ENCODE measurements at regions not wholly inside any gene's neighbourhood (a gene's known extent, or its start where the extent isn't known, plus 50 kb on each side); places are given as distances from the start of the nearest gene placed in this dataset.
A peak's percentile ranks its signal among the peaks of the same experiment; 100 is the strongest.

GRCh38 chr9:86830356-86830755 is 117.0 kb downstream of the GAS1 start:
- no peak for DNase-seq (ENCODE audit: low spot score)

GRCh38 chr9:86829496-86830046 is 117.7 kb downstream of the GAS1 start:
- no peak for DNase-seq (ENCODE audit: low spot score)

GRCh38 chr9:86828631-86829030 is 118.7 kb downstream of the GAS1 start:
- no peak for DNase-seq (ENCODE audit: low spot score)

GRCh38 chr9:86827893-86828292 is 119.4 kb downstream of the GAS1 start:
- DNase-seq (ENCODE audit: low spot score) = peak; percentile 29

GRCh38 chr9:86825299-86825698 is 122.0 kb downstream of the GAS1 start:
- no peak for DNase-seq (ENCODE audit: low spot score)

- no peak for DNase-seq (ENCODE audit: low spot score)
Measured at GRCh38 chr9:86822006-86822801, 125.1 kb downstream of the GAS1 start.

- no peak for DNase-seq (ENCODE audit: low spot score)
Measured at GRCh38 chr9:86821006-86821845, 126.1 kb downstream of the GAS1 start.

- peak; percentile 20 for DNase-seq (ENCODE audit: low spot score)
Measured at GRCh38 chr9:86819552-86819951, 127.8 kb downstream of the GAS1 start.

- DNase-seq (ENCODE audit: low spot score) = no peak
Measured at GRCh38 chr9:86818636-86819035, 128.7 kb downstream of the GAS1 start.

- DNase-seq (ENCODE audit: low spot score) = no peak
Measured at GRCh38 chr9:86816868-86817267, 130.4 kb downstream of the GAS1 start.

GRCh38 chr9:86816366-86816765 is 130.9 kb downstream of the GAS1 start:
- no peak for DNase-seq (ENCODE audit: low spot score)

GRCh38 chr9:86812616-86813015 is 134.7 kb downstream of the GAS1 start:
- no peak for DNase-seq (ENCODE audit: low spot score)

- DNase-seq (ENCODE audit: low spot score) = no peak
Measured at GRCh38 chr9:86809759-86810367, 137.4 kb downstream of the GAS1 start.

- DNase-seq (ENCODE audit: low spot score) = no peak
Measured at GRCh38 chr9:86809151-86809550, 138.2 kb downstream of the GAS1 start.

- peak; percentile 89 for DNase-seq (ENCODE audit: low spot score)
Measured at GRCh38 chr9:86807367-86807976, 139.8 kb downstream of the GAS1 start.

- no peak for DNase-seq (ENCODE audit: low spot score)
Measured at GRCh38 chr9:86804011-86804410, 143.3 kb downstream of the GAS1 start.

- no peak for DNase-seq (ENCODE audit: low spot score)
Measured at GRCh38 chr9:86802900-86803673, 144.2 kb downstream of the GAS1 start.

- peak; percentile 17 for DNase-seq (ENCODE audit: low spot score)
Measured at GRCh38 chr9:86801246-86801645, 146.1 kb downstream of the GAS1 start.

- DNase-seq (ENCODE audit: low spot score) = no peak
Measured at GRCh38 chr9:86800681-86801080, 146.6 kb downstream of the GAS1 start.

- DNase-seq (ENCODE audit: low spot score) = no peak
Measured at GRCh38 chr9:86798966-86799365, 148.3 kb downstream of the GAS1 start.

- no peak for DNase-seq (ENCODE audit: low spot score)
Measured at GRCh38 chr9:86796666-86797065, 150.6 kb downstream of the GAS1 start.

Data from umbilical cord (tissue), 1 donor.